GM18858 (cell line): ENCODE measurements at regions not wholly inside any gene's neighbourhood (a gene's known extent, or its start where the extent isn't known, plus 50 kb on each side); places are given as distances from the start of the nearest gene placed in this dataset.

ENCODE experiments used
- ATAC-seq: cut with Tn5 transposase; IDR thresholded peaks from one replicate; pipeline ENCODE4 v1.9.1; 2021; ENCODE audit not compliant: unreplicated experiment

DNA sequence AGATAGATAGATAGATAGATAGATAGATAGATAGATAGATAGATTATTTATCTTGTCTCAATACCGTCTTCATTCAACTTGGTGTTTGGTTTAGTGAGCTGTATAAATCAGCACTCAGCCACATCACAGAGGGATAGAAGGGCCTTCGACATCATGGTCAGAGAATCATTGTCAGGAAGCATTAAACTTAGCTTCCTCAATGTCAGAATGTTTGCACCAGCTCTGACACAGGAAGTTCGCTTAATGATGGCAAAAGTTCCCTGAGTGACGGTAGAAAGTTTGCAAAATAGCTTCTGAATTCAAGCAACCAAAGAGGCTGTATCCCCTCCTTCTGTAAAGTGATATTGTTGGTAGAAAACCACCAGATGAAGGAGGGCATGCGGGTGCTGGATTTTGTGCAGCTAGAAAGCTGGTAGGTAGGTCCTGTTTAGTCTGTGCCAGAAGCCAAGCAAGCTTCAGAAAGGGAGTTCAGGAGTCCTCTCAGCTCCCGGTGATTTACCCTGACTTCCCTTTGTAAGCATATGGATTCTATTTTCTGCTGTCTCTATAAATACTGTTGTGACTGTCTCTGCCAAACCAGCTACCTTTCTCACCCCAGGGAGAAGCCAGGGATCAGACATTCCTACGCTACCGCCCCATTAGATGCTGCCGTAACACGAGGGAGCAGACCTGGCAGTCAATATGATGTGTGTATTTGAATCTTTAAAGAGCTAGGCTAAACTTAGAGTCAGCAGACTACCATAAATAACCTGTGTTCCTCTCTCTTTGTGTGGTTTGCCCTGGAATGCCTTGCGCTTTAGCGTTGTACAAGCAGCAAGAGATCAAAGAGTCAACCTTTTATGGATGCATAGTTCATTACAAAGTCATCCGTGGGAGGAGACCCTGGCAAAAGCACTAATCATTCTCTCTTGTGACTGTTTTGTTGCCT lies 200.5 kb upstream of the KIAA1217 start:
- ATAC-seq, result no peak

DNA sequence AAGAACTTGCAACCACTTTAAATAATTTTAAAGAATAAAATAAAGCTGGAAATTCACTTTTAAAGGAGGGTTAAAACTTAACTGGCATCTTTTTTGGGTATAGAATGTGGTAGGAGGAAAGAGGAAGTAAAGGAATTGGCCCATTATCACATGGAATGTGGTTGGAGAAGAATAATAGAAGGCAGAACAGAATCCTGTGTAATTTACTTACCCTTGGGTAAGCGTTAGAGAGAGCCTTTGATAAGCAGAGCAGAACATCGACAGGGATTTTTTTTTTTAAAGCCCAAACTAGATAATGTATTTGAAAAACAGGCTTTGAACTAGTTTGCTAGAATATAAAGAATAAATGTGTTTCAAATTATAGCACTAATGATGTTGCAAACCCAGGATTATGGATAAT lies 199.8 kb upstream of the KIAA1217 start:
- no peak for ATAC-seq

DNA sequence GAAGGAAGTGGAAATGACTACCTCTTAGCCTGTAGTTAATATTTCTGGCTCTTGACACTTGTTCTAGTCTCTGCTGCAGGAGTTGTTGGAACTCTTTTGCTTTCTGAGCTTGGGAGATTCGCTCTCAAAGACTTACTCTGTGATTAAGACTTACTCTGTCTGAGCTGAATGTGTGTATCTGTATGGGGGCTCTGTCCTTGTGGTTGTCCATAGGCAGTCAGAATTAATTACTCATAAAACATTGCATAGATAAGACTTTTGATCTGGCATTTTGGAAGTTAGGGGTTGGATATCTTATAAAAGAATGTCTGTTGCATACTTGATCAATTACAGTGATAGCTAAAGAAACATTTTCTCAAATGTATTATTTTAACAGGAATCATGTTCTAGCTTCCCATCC lies 199.2 kb upstream of the KIAA1217 start:
- ATAC-seq, result no peak

DNA sequence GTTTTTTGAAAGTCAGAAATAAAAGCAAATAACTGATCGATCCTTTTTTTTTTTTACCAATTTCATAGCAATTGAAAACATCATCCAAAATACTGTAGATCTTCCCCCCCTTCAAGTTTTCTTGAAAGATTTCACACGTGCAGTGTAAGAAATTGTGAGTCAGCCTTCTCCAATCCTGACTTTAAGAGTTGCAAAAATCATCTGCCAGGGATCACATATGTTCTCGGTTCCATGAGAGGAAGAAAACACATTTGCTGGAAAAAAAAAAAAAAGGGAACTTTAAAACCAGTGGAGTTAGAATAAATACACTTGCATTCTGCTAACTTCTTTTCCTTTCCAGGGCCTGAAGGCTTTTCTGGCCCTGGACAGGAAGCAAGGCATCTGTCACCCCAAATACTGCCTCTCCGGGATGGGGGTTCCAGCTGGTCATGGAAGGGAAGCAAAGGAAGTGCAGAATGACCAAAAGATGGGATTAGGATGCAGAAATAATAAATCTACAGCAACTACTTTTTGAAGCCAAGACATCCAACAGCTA lies 198.4 kb upstream of the KIAA1217 start:
- no peak for ATAC-seq

DNA sequence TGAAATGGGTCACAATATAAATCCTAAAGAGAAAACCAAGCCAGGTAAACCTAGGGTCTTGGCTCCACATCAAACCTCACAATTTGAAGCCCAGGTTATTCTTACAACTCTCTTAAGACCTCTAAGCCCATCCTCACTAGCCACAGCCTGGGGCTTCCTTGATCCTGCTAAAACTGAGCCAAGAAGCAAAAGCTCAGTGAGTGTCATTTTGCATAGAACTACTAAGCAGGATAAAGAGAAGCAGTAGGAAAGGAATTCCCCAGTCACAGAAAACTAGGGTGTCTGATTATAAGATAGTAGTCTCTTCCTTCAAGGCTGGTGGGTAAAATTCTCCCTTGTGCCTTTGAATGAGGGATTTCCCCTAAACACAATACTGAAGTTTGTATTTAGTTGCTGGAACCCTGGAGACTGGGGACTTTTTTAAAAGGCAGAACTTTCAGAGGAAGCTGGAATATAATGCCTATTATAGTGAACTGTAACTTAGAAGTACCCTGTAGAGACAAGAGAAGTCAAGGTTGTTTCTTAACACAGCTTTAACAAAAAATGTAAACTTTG lies 196.6 kb upstream of the KIAA1217 start:
- ATAC-seq, result no peak

DNA sequence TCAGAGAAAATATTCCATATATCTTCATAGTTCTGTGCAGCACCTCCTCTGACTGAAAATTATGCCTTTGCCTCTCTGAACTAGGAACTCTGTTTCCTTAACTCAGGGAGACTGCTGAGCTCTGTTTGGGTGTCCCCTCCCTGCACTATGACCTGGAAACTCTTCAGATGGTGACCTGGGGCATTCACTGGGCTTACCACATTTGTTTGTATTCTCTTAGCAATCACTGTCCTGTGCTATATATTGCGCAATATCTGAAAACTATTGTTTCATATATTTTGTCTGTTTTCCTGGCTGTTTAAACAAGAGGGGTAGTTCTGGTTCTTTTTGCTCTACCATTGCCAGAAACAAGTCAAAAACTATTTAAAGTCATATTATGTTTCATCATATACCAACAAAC lies 181.8 kb upstream of the KIAA1217 start:
- ATAC-seq, result no peak

DNA sequence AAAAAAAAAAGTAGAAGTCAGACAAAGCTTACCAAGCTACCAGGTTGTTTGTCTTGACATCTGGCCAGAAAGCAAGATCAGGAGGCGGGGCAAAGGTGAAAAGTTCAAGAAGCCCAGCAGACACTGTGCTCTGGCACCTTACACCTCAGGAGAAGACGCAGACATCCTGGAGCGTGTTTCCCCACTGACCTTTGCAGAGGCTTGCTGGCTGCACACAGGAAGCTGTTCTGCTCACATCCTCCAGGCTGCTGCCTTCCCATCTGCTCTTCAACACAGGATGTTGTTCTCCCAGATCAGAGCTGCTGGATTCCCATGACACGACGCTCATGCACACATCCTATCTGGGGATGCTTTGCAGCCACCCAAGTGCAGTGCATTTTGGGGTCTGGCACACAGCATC lies 174.4 kb upstream of the KIAA1217 start:
- no peak for ATAC-seq

DNA sequence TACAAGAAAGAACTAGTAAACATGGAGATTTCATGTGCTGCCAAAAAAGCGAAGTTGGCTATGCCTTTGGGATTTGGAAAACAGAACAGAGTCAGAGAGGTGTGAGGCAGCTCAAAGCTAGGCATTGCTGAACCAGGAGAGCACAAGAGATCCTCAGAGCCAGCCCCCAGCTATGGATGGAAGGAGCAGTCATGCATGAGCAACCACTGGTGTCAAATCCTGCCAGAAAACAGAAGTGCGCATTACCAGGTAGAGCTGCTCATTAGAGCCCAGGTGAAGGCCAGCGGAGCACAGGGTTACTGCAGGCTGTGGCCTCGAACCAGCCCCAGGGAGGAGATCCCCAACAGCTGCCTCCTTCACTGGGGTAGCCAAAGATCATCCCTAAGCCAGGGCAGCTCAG lies 173.2 kb upstream of the KIAA1217 start:
- no peak for ATAC-seq

DNA sequence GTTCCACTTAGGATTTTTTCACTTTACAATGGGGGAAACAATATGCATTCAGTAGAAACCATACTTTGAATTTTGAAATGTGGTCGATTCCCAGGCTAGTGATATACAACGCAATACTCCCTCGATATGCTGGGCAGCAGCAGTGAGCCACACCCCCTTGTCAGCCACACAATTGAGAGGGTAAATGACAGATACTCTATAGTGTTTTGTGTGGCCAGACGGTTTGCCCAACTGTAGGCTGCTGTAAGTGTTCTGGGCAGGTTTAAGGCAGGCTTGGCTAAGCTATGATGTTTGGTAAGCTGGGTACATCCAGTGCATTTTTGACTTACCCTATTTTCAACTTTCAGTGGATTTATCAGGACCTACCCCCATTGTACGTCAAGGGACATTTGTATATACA lies 169.6 kb upstream of the KIAA1217 start:
- no peak for ATAC-seq

DNA sequence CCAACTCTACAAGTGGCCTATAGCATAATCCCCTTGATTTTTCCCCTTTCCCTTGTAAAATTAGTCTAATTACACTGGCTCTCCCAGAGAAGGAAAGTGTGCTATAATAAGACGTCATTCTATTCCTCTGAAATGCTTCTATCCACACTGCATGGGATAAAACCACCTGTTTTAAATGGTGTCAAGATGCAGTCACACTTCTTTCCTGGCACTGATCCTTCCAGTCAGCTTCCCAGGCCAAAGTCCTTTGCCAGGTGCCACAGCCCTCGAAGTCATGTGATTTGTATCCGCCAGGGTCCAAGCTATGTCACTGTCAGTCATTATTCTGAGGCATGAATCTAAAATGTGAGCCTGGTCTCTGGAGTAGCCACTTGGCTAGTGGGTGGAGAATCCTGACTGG lies 169.0 kb upstream of the KIAA1217 start:
- no peak for ATAC-seq

DNA sequence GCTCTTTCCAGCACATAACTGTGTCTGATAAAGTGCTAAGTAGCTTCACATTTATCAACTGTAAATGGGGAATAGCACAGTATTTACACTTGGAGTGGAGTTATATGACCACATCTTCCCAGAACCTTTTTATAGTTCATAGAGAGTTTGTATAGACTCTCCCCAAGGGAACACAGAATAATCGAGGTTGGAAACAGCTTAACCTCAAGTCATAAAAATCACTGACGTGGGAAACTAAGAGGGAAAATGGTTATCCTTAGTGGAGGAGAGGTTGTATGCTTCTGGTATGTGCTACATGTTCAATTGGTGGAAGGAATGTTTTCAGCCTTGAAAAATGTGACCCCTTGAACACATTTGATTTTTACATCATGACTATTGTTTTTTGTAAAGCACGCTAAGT lies 167.9 kb upstream of the KIAA1217 start:
- ATAC-seq, result no peak

DNA sequence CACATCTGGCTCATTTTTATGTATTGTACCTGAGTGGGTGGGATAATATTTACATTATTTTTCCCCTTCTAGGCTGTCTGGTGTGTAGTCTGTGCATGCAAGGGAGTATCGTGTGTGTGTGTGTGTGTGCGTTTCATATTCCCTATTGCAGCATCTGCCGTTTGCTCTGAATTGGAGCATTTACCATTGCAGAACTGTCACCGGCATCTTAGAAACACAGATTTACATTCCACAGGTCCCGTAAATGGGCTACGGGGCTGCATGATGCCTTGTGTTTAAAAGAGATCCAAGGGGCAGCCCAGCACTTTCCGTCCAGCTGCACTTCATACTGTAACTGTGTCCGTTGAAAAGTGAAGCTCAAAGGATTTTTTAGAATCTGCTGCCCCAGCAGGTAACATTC lies 167.1 kb upstream of the KIAA1217 start:
- no peak for ATAC-seq

DNA sequence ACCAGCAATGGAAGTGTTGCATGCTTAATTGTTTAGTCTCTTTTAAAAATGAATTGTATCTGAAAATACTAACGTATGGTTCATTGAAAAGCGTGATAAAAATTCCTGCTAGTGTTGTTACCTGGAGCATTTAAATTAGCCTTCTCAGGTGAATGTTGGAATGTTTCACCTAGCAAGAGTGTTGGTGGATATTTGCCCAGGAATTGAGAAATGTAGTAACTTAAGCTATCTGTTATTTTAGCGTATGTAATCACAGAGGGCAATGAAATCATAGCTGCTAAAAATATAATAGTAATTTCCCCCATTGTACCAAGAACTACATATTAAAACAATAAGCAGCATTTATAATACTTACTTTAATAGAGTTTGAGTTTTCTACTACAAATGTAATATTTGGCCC lies 166.1 kb upstream of the KIAA1217 start:
- ATAC-seq, result no peak

DNA sequence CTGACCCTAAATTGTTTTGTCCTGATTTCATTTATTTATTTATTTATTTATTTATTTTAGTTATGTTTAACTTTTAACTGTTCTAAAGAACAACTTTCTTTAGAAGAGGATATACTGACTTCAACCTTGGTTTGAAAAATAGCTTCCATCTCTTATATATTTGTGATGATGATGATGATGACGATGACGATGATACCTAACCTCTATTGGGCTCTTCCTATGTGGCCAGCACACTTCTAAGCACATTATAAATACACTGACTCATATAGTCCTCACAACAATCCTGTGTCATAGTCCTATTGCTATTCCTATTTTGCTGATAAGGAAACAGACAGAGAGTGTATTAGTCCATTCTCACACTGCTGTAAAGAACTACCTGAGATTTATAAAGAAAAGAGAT lies 162.9 kb upstream of the KIAA1217 start:
- no peak for ATAC-seq

DNA sequence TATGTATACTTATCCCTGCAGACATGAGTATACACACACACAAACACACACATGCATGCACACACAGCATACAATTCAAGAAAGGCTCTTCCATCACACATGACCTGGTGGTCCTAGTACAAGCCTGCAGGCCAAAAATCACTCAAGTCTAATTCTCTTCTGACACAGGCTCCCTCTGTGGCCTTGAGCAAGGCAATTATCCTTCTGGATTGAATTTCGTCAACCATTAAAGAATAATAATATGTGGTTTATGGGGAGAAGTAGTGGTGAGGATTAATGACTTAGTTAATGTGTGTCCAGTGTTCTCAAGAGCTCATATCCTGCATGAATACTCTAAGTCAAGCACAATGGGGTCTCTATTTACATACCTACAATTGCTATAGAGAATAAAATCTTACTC lies 161.8 kb upstream of the KIAA1217 start:
- ATAC-seq, result no peak

DNA sequence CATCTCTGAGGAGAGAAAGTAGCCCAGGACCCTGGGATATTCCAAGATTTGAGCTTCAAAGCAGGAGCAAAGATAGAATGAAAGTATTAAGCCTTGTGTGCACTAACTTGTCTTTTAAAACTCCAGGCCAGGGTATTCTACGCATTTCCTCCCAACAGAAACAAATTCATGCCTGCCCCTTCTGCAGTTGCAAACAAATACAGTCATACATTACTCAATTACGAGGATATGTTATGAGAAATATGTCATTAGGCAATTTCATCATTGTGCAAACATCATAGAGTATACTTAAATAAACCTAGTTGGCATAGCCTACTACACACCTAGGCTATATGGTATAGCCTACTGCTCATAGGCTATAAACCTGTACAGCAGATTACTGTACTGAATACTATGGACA lies 154.5 kb upstream of the KIAA1217 start:
- no peak for ATAC-seq

DNA sequence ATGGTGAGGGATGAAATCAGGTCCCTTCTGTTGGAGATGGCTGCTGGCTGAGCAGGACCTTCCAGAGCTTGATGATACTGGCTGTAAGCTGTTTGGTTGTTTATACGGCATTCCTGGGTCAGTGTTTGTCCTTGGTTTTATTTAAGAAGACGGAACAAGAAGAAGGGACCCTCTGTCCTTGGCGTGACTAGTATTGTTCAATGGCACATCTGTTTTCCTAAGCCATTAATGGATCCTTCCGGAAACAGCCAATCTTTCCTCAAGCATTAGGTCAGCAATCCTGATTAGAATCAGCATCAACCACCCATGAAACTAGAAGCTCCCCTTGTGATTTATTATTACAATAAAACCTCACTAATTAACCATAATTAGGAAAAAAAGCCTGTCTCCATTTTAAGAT lies 128.7 kb upstream of the KIAA1217 start:
- ATAC-seq, result no peak

DNA sequence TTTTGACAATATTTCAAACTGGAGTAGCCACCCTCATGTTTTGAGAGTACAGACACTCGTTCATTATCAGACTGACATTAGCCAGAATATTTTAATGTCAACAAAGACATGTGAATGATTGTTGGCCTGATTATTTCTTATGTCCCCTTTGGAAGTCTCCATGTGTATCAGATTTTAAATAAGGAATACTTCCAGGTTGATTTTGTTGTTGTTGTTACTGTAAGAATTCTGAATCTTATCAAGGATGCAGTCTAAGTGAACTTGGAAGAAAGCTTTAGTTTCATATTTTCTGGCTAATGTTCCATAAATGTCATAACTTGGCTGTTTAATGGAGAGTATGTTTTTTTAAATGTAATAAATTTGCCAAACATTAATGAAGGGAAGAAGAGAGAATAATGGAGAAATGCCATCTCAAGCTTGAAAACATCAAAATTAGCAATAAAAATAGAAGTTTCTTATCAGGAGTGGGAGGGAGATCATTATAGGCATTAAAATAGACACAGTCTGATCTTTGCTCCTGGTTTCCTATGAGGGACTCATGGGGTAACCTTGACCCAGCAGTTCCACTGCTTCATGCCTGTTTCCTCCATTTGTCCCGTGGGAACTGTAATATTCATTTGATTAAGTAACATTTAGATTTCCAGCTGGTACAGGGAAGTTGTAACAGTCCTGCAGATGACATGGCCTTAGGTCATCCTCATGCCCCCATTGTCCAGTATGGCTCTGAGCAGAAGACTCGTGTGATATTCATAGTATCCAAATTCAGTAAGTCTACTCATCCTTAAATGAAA lies 122.4 kb upstream of the KIAA1217 start:
- ATAC-seq, result no peak

DNA sequence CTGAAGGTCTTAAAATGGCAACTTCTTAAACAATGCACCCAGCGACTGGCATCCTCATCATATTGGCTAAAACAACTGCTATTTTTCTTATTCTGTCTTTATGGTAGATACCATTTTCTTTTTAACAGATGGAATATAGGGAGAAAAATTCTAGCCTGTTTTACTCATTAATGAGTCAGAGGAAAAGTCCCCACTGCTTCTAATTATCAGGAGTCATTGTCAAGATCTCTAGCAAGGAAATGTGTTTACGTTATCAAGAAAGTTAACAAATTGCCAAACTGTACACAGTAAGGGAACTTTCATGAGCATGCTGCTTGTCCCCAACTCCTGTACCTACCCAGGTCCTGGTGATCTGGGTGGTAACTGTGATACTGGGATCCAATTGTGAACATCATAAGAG lies 117.7 kb upstream of the KIAA1217 start:
- ATAC-seq, result no peak

DNA sequence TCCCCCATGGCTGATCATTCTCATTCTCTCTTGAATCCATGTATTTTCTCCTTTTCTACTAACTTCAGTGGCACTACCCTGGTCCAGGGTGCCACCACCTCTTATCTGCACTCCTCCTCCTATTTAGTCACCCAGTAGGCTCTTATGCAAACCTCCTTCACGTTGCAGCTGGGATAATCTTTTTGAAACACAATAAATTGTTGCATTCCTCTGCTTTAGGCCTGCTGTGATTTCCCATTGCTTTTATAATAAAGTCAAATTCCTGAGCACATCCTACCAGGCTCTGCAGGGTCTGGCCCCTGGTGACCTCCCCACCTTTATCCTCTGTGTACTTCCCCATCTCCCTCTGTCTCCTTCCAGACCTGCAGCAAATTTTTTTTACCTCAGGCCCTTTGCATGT lies 112.7 kb upstream of the KIAA1217 start:
- ATAC-seq, result no peak

DNA sequence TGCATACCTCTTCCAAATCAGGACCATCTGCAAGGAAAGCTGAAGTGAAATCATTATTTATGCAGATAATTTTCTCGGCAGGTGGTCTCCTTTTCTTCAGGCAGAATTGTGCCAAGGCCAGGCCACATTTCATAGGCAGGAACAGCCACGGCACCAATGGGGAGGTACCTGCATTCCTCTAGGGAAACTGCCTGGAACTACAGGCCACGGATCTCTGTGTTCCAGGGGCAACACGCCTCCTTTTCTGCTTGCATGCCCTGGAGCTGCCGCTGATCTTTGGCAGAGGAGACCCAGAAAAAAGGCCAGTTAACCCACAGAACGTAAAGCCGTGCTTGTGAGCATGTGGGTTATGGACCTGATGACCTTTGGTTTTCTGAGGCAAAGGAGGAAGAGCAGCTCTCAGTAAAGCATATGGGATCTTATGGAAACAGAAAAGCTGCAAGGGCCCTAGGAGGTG lies 111.2 kb upstream of the KIAA1217 start:
- no peak for ATAC-seq

DNA sequence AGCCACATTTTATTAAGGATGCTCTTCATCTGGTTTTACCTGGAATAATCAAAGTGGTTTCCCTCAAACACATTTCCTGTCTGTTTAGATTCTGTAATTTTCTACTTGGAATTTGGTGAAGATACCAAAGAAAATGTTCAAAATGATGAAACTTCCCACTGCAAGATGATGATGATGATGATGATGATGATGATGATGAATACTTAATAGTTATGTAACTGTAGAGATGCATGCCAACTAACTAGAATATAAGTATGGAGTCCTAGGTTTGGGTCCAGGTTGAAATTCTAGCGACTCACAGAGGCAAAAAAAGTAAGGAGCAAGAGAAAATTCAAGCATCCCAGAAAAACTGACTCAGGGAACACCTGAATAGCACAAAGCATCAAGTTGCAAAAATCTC lies 104.0 kb upstream of the KIAA1217 start:
- ATAC-seq, result no peak
